ENCODE measurements at regions not wholly inside any gene's neighbourhood (a gene's known extent, or its start where the extent isn't known, plus 50 kb on each side); places are given as distances from the start of the nearest gene placed in this dataset.
"Not testable (repeated sequence)": the region's sequence is repeated elsewhere in the genome, so short reads cannot be mapped to it uniquely, and the experiment has no call there.

- no peak for FAIRE-seq
These were observed 857.4 kb upstream of the GOT2 start for GRCh38 chr16:59591480-59591879.

DNA sequence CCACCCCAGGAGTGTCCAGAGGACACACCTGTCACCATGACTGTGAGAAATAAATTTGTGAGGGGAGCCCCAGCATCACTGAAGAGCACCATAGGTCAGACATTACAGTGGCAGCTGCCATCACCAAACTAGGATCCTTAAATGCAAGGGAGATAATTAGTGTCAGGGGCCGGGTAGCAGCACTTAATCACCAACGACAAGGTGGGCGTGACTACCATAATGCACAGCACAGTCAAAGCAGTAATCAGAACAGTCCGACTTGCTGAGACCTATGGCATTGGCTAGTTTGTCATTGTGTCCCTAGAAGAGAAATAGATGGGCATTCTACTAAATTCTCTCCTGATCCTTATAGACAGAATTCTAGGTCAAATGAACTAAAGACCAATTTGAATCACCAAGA lies 856.7 kb upstream of the GOT2 start:
- no peak for FAIRE-seq

- no peak for FAIRE-seq
These were observed 852.2 kb upstream of the GOT2 start for GRCh38 chr16:59586331-59586730.

DNA sequence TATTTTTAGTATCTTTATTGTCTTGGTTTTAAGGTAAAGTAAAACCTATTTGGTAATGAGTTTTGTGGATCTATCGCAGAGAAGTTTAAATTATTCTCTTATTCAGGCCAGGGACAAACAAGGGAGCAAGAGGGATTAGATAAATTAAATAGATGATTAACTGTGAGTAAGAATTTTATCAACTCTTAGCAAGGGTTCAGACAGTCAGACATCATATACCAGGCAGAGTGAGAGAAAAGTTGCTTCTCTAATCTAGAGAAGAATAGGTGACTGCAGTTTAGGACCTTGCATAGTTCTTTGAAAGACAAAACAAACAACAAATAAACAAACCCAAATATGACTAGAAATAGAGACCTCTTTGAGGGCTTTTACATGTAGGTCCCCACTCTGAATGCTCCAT lies 840.2 kb upstream of the GOT2 start:
- no peak for FAIRE-seq

GRCh38 chr16:59573528-59574271 lies 839.6 kb upstream of the GOT2 start:
- no peak for FAIRE-seq

DNA sequence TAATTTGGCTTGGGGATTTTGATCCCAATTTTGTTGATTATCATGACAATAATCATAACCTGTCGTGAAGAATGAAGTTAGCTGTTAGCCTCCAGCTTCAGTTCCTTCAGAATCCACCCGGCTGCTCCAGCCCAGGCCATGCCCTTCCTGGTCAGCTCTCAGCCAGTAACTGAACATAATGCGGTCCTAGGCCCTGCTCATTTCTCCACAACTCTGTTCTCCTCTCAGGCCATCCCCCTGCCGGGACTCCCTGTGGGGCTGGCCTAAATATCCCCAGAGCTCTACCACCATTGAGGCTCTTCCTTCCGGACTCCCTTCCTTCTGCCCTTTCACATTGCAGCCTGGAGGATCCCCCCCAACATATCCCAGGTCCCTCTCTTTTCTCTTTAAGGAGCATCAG lies 833.4 kb upstream of the GOT2 start:
- FAIRE-seq, result no peak

GRCh38 chr16:59566446-59566845 lies 832.3 kb upstream of the GOT2 start:
- no peak for FAIRE-seq

DNA sequence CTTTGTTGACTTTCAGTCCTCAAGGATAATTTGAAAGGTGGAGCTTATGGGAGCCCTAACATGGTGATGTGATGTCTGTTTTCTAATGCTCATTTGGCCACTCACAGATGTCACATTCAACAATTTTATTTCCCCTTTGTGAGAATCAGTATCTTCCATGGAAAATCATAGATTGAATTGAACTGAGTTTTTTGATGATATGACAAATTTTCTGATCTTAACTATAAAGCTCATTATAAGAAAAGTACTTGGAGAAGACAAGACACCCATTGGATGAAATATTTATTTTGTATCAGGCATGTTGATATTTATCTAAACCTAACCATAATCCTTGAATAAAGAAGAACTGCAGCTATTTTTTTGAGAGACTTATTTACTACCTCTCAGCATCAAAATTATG lies 824.6 kb upstream of the GOT2 start:
- FAIRE-seq, result no peak

- no peak for FAIRE-seq
These were observed 818.0 kb upstream of the GOT2 start for GRCh38 chr16:59552164-59552563.

GRCh38 chr16:59545721-59546120 lies 811.6 kb upstream of the GOT2 start:
- no peak for FAIRE-seq

DNA sequence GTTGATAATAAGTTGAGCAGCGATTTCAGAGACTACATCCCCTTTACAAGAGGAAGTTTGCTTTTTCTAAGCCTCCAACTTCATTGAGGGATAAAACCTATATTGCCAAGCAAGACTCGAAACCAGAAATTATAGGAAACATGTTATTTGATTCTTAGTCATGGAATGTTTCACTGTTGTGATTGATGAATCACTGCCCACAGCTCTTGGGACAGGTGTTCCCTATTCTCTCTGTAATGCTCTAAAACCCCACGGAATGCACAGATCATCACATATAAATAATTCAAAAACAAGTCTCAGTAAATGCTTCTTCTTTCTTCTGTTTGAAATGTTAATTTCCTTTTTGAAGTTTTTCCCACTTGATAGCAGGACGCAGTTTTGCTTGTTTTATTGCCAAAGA lies 809.5 kb upstream of the GOT2 start:
- FAIRE-seq, result no peak

DNA sequence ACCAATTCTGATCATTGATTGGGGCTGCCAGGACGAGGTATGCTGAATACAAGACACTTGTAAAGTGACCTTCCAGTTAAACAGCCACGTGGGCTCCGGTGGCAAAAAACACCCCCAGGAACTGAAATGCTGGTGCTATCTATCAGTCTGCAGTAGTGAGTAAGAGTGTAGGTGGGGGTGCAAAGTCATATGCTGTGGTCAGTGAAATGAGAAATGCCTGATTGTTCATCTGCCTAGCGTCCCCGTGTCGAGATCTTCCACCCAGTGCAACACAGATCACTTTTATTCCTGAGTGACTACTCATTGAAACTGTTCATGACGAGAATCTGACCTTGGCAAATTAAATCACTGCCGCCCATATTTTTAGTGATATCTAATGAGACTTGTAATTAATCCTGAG lies 806.5 kb upstream of the GOT2 start:
- FAIRE-seq, result no peak

- no peak for FAIRE-seq
These were observed 801.2 kb upstream of the GOT2 start for GRCh38 chr16:59535298-59535697.

- FAIRE-seq, result no peak
These were observed 793.3 kb upstream of the GOT2 start for GRCh38 chr16:59527206-59527997.

- no peak for FAIRE-seq
These were observed 788.7 kb upstream of the GOT2 start for GRCh38 chr16:59522826-59523225.

GRCh38 chr16:59518721-59519120 lies 784.6 kb upstream of the GOT2 start:
- not testable (repeated sequence) for FAIRE-seq

- no peak for FAIRE-seq
These were observed 780.5 kb upstream of the GOT2 start for GRCh38 chr16:59514651-59515050.

GRCh38 chr16:59510008-59510424 lies 775.9 kb upstream of the GOT2 start:
- no peak for FAIRE-seq

DNA sequence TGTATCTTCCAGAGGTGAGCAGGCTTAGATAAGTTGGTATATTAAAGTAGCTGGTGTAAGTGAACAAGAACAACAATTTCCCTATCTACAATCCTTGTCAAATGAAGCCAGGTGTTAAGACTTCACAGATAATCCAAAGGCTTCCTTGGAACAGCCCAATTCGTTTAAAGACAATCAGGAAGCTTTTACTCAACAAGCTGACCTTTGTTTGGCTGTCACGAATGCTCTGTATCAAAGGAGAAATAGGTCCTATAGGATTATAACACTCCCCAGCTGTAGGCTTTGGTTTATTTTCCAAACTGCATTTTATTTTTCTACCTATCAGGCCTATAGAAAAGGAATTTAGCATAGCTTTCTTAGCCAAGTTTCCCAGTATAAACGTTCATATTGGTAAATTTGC lies 766.5 kb upstream of the GOT2 start:
- FAIRE-seq, result no peak

DNA sequence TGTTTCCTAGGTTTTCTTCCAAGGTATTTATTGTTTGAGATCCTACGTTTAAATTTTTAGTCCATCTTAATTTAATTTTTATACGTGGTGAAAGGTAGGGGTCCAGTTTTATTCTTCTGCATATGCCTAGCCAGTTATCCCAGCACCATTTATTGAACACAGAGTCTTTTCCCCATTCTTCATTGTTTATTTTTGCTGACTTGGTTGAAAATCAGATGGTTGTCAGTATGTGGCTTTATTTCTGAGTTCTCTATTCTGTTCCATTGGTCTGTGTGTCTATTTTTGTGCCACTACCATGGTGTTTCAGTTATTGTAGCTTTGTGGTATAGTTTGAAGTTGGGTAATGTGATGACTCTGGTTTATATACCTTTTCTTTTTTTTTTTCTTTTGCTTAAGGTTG lies 753.0 kb upstream of the GOT2 start:
- FAIRE-seq, result no peak

GRCh38 chr16:59484833-59485516 lies 750.9 kb upstream of the GOT2 start:
- no peak for FAIRE-seq

DNA sequence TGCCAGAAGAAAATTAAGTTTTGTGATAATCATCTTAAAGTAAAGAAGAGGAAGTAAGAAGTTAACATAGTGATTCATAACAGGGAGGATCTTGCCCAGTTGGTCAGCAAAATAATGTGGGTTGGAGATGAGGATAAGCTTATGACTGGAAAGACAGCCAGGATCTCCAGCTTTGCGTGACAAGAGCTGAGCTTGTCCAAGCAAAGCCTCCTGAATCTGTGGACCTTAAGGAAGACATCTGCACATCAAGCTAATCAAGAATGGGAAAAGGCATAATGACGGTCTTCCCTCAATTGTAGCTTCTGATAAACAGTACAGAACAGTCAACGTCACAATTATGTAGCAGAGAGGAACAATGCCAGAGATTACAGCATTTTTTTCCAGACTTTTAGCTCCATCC lies 744.7 kb upstream of the GOT2 start:
- FAIRE-seq, result no peak

GRCh38 chr16:59470556-59470955 lies 736.4 kb upstream of the GOT2 start:
- FAIRE-seq, result no peak

GRCh38 chr16:59469266-59469665 lies 735.1 kb upstream of the GOT2 start:
- no peak for FAIRE-seq
